Activated naive CD4-positive, alpha-beta T cell treated with anti-CD3 and anti-CD28 coated beads, Interleukin-2, amount 50 U/mL, for 72 hours (primary cell): ENCODE measurements at regions not wholly inside any gene's neighbourhood (a gene's known extent, or its start where the extent isn't known, plus 50 kb on each side); places are given as distances from the start of the nearest gene placed in this dataset.

Experiments used
- ATAC-seq, 2 donors: fragments of 150-1000 bp; cut with Tn5 transposase; 2 replicates each; pipeline ENCODE4 v1.10.0; 2021; ENCODE audit warnings: mild to moderate bottlenecking in 2 of 2, moderate library complexity in 2 of 2
- DNase-seq, 2 donors: peaks; one replicate each; pipeline ENCODE4 v3.0.0; 2021 to 2022; ENCODE audit warnings: low spot score in 2 of 2
- H3K27ac Mint-ChIP-seq, 2 donors: one replicate each; pipeline ENCODE4 v1.8.0; 2022; ENCODE audit warnings: mild to moderate bottlenecking in 2 of 2, mixed read lengths in 2 of 2
- H3K36me3 Mint-ChIP-seq, 2 donors: one replicate each; pipeline ENCODE4 v1.8.0; 2022; ENCODE audit warnings: mixed read lengths in 2 of 2
- H3K9me3 Mint-ChIP-seq, 2 donors: one replicate each; pipeline ENCODE4 v1.8.0; 2022; ENCODE audit warnings: mixed read lengths in 2 of 2

DNA sequence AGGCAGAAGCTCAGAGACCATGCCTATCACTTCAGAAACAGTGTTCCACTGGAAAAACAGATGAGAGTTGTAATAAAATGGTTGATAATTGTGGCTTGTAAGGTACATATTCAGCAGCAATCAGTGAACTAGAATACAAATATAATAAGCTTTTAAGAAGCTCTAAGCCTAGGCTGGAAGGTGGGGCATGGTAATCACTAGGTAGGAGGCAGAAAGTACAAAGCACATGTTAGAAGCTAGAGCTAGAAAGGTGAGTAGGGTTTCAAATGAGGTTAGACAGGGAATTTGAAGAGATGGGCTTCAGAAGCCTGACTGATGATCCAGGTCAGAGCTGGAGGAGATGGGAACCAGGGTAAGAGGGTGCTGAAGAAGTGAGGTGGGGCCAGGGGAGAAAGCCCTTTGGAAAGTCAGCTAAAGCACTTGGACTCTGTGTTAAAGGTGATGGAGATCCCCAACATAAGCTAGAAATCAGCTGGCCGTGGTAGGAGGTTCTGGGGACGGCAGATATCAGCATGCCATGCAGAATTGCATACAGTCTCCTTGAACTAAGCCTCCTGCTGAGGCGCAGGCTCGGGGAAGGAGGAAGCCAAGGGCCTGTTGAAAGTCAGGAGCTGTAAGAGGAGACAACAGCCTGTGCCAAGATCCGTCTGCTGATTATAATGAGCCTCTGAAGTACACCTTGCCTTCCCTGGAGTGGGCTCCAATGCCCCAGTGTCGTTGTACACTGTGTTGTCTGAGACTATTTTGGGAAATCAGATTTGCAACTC, 659.4 kb downstream of the BCL11B start:
- ATAC-seq (no peak), DNase-seq (no peak)
- Mint-ChIP-seq H3K9me3 (peaks cover 4% of the 10 kb centered on the region in 2 donors), H3K36me3 (no peaks in the 10 kb centered on the region), H3K27ac (no peak overlapping the region)

DNA sequence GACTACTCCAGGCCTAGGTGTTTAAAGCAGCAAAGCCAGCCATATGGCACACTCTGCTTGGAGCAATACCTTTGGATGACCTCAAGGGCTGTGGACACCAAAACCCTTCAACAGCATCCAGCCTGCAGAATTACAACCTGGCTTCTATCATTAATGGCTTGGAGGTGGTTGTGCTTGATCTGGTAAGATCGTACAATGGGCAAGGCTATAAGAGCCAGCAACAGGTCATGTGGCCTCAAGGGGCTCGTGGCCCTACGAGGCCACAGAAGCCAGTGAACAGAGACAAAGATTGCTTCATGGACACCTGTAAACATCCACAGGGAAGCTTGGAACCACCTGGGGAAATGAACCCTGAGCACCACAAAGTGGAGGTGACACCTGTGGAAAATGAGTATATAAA, 657.3 kb downstream of the BCL11B start:
- ATAC-seq: no peak
- Mint-ChIP-seq H3K36me3 (no peaks in the 10 kb centered on the region), H3K27ac (no peak overlapping the region), H3K9me3 (peaks cover 4 to 5% of the 10 kb centered on the region in 2 donors)
- DNase-seq: no peak

DNA sequence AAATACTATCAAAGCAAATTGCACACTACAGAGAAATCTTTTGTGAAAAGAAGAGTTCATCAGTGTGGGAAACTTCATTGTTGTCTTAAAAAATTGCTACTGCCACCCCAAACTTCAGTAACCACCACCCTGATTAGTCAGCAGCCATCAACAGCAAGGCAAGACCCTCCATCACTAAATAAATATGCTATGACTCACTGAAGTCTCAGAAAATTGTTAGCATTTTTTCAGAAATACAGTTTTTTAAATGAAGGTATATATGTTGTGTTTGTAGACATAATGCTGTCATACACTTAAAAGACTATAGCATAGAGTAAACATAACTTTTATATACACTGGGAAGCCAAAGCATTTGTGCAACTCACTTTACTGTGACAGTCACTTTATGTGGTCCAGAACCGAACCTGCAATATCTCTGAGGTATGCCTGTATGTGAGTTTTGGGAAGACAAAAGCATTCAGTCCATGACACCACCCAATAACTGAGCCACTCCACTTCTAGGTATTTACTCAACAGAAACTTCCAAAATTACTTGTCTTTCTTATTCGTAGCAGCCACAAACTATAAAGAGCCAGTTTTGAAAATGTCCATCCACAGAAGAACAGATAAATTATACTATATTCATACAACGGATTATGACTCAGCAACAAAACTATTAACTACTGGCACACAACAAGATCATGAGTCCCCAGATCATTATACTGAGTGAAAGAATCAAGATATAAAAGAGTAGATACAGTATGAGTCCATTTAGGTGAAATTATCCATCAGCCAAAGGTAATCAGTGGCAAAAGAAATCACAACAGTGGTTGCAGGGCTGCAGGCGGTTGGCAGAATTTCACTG, 649.6 kb downstream of the BCL11B start:
- H3K27ac Mint-ChIP-seq: no peak overlapping the region
- H3K36me3 Mint-ChIP-seq: peaks cover 7 to 26% of the 10 kb centered on the region in 2 donors
- no peak for DNase-seq
- peak; percentile 66 to 96 for ATAC-seq
- H3K9me3 Mint-ChIP-seq: peaks cover 15 to 34% of the 10 kb centered on the region in 2 donors

DNA sequence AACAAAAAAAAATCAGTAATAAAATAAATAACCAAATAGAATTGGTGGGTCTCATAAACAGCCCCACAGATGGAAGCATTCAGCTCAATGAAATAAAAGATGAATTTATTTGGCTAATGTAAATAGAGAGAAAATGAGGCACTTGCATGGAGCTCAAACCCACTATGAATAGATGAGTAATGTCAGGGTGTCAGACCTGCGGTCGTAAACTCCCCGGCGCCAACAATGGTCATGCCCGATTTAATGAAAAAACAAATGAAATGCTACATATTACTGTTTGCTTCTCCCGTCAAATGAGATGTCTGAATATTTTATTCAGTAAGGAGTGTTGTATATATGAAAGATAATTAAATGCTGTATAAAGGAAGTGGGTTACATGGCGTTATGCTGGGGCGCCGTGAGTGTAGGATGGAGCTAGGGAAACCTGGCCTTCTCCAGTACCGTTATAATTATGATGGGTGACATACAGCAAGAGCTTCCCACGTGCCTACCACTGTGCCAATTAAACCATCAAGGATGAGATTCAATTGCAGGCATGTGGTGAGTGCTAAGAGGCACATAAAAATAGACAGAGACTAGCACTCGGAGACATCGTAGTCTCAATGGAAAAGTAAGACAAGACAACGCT, 648.1 kb downstream of the BCL11B start:
- Mint-ChIP-seq H3K36me3 (peaks cover 7 to 31% of the 10 kb centered on the region in 2 donors), H3K9me3 (peaks cover 16 to 43% of the 10 kb centered on the region in 2 donors), H3K27ac (no peak overlapping the region)
- DNase-seq (no peak), ATAC-seq (no peak)

DNA sequence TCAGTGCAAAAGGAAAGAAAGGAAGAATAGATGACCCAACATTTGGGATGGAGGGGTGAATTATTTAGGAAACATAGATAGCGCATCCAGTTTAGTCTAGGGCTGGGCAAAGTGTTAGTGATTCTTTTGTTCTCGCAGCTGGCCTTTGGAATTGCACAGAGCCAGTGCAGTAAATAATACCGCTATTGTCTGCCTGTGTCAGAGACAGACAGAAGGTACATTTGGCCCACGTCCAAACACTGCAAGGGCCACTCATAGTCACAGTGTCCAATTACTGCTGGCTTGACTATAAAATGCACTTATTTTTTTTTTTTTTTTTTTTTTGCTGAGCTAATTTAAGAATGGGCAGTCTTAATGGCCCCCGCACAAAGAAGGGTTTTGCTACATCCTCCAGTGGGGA, 638.6 kb downstream of the BCL11B start:
- Mint-ChIP-seq H3K9me3 (peaks cover 0 to 5% of the 10 kb centered on the region in 2 donors), H3K36me3 (no peaks in the 10 kb centered on the region), H3K27ac (no peak overlapping the region)
- ATAC-seq: no peak
- DNase-seq: no peak

DNA sequence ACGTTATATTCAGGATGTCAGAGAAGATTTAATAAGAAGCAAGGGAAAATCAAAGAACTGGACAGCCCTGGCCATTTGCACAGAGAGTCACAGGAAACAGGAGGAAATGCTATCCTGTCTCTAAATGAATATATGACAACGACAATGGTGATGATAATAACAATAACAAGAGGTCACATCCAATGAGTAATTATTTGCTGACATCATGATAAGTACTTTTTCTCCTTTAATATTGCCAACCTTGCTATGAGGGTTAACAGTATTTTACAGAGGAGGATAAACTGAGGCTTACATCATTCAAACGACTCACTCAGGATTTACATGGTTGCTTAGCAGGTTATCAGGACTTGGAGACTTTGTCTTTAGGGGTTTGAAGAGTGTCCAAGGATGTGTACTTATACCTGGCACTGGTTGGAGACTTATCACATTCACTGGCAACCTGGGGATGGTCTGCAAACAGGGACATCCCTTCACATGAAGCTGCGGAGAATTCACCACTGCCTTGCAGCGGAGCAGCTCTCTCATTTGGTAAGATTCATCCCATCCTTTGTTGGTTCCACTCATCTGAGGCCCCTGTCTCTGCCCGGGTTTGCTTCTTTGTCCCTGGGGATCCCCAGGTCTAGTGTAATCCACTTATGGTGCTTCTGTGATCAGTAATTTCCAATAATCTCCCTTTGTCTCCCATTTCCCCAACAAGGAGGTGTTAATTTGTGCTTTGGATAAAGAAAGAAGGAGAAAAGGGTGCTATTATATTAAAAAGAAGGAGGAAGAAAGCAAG, 637.8 kb downstream of the BCL11B start:
- no peaks in the 10 kb centered on the region for H3K36me3 Mint-ChIP-seq
- ATAC-seq (no peak), DNase-seq (no peak)
- H3K27ac Mint-ChIP-seq: no peak overlapping the region
- peaks cover 0 to under 1% of the 10 kb centered on the region in 2 donors for H3K9me3 Mint-ChIP-seq

DNA sequence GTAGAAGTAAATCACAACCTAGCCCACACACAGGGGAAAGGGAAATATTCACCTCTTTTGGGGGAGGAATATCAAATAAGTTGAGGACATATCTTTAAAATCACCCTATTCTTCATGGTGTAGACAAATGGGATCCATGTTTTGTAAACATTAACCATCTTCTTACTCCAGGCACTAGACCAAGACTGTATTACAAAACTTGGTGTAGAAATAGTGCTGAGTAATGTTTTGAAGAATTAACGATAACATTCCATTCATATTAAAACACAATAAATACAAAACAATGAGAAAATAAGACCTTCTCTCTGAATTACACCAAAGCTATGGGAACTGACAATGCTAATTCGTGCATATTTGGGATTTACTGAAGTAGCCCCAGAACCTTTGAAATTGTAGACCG, 633.6 kb downstream of the BCL11B start:
- H3K9me3 Mint-ChIP-seq: peaks cover 0 to 6% of the 10 kb centered on the region in 2 donors
- ATAC-seq (no peak), DNase-seq (no peak)
- no peak overlapping the region for H3K27ac Mint-ChIP-seq
- no peaks in the 10 kb centered on the region for H3K36me3 Mint-ChIP-seq

DNA sequence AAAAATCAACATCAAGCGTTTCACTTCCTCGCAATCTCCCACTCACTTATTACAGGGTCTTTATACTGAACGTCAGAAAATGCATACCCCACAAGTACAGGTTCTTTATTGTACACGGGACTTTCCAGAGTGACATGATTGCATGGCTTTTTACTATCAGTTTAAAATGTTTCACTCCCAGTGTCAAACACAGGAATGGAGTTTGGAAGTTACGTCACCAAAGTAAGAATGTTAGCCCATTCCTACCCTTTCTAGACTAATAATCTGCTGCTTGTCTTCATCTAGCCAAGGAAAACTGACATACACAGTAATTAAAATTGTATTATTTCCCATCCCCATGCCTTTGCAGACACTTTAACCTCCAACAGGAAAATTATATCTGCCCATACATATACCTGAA, 624.2 kb downstream of the BCL11B start:
- Mint-ChIP-seq H3K9me3 (no peaks in the 10 kb centered on the region), H3K36me3 (no peaks in the 10 kb centered on the region), H3K27ac (no peak overlapping the region)
- ATAC-seq: no peak
- no peak for DNase-seq

DNA sequence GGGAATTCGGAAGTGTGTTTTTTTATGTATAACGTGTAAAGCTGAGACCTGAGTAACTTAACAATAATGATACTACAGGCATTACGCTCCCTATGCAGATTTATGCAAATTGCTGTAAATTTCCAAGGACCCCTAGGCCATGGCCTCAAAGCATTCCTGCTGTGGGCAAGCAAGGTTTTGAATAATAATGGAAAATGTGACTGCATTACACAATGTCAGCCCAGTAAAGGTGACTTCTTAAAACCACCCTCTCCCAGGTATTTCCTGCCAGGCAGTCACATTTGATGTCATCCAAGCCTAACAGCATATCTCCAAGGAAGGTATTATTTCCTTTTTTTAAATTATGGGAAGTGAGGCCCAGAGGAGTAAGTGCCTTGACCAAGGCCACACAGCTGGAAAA, 621.0 kb downstream of the BCL11B start:
- peaks cover 12 to 23% of the 10 kb centered on the region in 2 donors for H3K36me3 Mint-ChIP-seq
- no peak for ATAC-seq
- H3K27ac Mint-ChIP-seq: no peak overlapping the region
- H3K9me3 Mint-ChIP-seq: peaks cover 8 to 19% of the 10 kb centered on the region in 2 donors
- no peak for DNase-seq

DNA sequence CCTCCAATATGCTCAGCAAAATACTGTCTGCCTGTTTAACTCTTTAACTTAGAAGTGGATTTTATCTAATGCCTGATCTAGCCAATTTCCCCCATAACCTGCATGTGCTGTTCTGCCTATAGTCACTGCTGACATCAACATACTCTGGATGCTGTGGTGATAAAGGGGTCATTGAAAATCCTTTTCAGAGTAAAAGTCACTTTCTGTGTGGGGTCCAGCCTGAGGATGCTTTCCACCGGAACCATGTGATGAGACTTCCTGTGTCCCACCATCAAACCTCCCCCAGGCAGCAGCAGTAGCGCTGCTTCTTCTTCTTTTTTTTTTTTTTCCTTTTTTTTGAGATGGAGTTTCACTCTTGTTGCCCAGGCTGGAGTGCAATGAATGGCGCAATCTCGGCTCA, 607.0 kb downstream of the BCL11B start:
- Mint-ChIP-seq H3K27ac (no peak overlapping the region), H3K9me3 (no peaks in the 10 kb centered on the region), H3K36me3 (no peaks in the 10 kb centered on the region)
- DNase-seq: no peak
- no peak for ATAC-seq

DNA sequence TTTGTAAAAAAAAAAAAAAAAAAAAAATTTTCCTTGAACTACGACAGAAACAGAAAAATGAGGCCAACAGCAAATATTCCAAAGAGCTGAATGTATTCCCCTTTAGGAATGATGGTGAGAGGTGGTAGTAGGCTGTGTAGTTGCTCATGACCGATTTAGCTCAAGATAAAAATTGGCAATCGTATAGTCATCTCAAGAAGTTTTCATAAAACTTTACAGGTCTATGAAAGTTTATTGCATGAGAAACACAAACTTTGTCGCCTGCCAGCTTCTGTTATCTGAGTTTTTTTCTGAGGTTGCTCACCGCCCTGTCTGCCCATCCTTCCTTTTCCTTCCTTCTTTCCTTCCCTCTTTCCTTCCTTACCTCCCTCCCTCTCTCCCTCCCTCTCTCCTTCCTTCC, 605.5 kb downstream of the BCL11B start:
- no peak for DNase-seq
- ATAC-seq: no peak
- no peaks in the 10 kb centered on the region for H3K36me3 Mint-ChIP-seq
- no peaks in the 10 kb centered on the region for H3K9me3 Mint-ChIP-seq
- H3K27ac Mint-ChIP-seq: peak overlapping the region in 1 of 2 donors; percentile 41

DNA sequence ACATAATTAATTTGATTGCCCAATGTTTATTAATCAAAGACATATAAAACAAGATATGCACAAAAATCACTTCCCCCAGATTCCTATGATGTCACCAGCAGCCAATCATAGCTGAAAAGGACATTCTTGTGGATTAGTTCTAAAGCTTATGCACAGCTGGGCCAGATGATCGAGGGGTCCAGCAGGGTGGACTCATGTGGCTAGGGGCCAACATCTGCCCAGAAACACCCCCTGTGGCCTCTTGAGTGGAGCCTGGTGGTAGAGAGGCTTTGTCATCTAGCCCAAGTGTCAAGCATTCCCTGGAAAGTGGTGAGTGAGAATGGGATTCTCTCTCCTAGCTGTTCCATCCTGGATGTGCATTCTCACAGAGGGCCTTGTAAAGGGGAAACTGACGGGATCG, 590.0 kb downstream of the BCL11B start:
- Mint-ChIP-seq H3K36me3 (peaks cover 4 to 5% of the 10 kb centered on the region in 2 donors), H3K9me3 (no peaks in the 10 kb centered on the region), H3K27ac (no peak overlapping the region)
- no peak for ATAC-seq
- DNase-seq: no peak

DNA sequence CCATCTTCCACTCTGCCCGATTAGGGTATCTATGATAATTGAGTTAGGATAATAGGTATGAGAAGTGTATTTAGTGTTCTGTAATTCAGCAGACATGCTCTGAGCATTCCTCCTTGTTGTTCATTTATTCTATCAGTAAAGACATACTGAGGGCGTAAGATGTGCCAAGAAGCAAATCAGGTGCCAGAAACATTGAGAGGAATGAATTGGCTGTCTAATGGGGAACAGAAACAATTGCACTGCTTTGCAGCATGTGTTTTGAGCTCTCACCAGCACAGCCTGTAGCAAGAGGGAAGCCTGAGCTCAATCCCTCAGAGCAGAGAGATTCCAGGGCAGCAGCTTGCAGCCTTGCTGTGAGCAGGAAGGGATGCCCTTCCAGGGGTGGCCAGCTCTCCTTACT, 589.3 kb downstream of the BCL11B start:
- DNase-seq (no peak), ATAC-seq (no peak)
- H3K27ac Mint-ChIP-seq: no peak overlapping the region
- H3K36me3 Mint-ChIP-seq: peaks cover 4 to 5% of the 10 kb centered on the region in 2 donors
- no peaks in the 10 kb centered on the region for H3K9me3 Mint-ChIP-seq

DNA sequence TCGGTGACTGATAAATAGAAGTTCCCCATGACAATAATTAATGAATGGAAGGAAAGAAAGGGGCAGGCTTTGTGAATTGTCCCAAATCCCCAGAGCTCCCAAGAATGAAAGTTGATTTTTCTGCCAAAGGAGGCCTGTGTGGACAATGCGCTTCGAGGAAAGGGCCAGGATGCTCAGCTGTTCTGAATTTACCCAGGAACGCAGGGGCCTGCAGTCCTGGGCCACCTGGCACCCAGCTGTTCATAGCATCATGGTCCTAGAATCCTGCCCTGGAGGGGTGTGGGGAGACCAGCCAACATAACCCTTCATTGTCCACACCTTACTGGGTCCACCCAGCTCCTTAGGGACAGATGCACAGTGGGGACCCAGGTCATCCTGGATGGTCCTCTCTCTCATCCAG, 587.5 kb downstream of the BCL11B start:
- Mint-ChIP-seq H3K9me3 (no peaks in the 10 kb centered on the region), H3K27ac (no peak overlapping the region), H3K36me3 (no peaks in the 10 kb centered on the region)
- no peak for DNase-seq
- ATAC-seq: no peak

DNA sequence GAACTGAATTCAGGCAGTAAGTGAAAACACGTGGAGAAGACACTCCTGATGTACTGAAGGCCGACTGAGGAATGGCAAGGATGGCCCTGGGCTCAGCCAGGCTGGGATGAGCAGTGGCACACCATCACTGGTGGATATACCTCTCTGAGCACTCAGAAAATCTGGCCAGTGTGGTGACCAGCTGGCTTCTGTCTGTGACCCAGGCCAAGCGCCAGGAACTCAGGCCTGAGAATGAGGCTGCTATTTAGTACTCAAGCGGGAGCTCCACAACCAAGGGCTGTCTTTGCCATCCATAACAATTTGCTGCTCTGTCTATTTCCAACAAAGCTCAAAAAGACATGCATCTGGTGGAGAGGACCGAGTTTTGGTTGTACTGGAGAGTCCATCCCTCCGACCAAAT, 586.3 kb downstream of the BCL11B start:
- Mint-ChIP-seq H3K9me3 (no peaks in the 10 kb centered on the region), H3K36me3 (no peaks in the 10 kb centered on the region), H3K27ac (no peak overlapping the region)
- no peak for ATAC-seq
- DNase-seq: no peak

DNA sequence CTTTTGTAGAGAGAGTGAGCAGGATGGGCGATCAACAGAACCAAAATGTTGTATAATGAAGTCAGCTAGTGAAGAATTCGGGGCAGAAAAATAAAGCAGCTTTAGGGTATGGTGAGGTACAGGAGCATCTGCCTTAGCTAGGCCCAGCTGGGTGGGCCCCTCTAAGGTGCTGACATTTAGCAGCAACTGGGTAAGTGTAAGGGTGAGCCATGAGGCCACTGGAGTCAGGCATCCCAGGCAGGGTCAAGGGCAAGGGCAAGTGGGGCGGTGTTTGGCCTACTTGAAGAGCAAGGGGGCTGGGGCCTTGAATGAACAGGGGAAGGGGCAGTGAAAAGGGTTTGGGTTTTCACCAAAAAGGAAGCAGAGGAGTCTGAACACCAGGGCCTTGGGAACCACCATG, 583.6 kb downstream of the BCL11B start:
- no peaks in the 10 kb centered on the region for H3K36me3 Mint-ChIP-seq
- ATAC-seq (no peak), DNase-seq (no peak)
- H3K9me3 Mint-ChIP-seq: no peaks in the 10 kb centered on the region
- peak overlapping the region in 1 of 2 donors; percentile 13 for H3K27ac Mint-ChIP-seq

DNA sequence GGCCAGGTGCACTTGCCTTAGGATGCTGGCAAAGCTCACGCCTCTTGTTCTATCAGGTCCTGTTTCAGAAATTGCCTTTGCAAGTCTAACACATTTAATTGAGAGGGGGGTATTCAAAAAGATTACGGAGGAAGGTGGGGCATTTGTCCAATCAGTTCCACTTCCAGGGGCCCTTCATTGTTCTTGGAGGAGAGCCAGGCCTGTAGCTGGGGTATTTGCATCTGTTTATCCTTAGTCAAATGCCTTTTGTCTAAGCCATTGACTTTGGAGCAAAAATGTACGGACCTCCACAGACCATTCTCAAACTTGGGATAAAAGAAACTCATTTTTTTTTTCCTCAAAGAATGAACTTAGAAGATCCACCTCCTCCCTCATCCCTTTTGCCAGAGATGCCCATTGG, 582.0 kb downstream of the BCL11B start:
- peaks cover under 1 to 2% of the 10 kb centered on the region in 2 donors for H3K9me3 Mint-ChIP-seq
- ATAC-seq (no peak), DNase-seq (no peak)
- H3K36me3 Mint-ChIP-seq: peaks cover 0 to 3% of the 10 kb centered on the region in 2 donors
- H3K27ac Mint-ChIP-seq: no peak overlapping the region
